B cell (primary cell): ENCODE measurements at regions not wholly inside any gene's neighbourhood (a gene's known extent, or its start where the extent isn't known, plus 50 kb on each side); places are given as distances from the start of the nearest gene placed in this dataset.

Experiments
- ATAC-seq: fragments of 200-7000 bp; cut with Tn5 transposase; one replicate; pipeline ENCODE4 v1.10.0; 2021; ENCODE audit warnings: low read depth, mild to moderate bottlenecking, moderate number of reproducible peaks, moderate library complexity
- CTCF ChIA-PET: fragments of 350-600 bp; sonication (Branson Sonifier 250); formaldehyde crosslinking; loops from one replicate; lab custom pipeline; 2021; ENCODE audit warnings: antibody characterized with exemption, inconsistent platforms; lab: Charles Lee
- POLR2A ChIA-PET: fragments of 350-600 bp; sonication (Branson Sonifier 250); formaldehyde crosslinking; loops from one replicate; lab custom pipeline; 2021; ENCODE audit warnings: antibody characterized with exemption; lab: Charles Lee
- DNase-seq: peaks from one replicate; pipeline ENCODE4 v3.0.0; 2013
- H2AFZ ChIP-seq: 2 replicates; pipeline ENCODE4 v1.6.1; 2012; ENCODE audit warnings: mild to moderate bottlenecking, low read depth, low read length; ENCODE audit not compliant: insufficient read depth, poor library complexity, severe bottlenecking
- H3K27ac ChIP-seq, 2 donors: 1 replicate in 1 of 2; 2 replicates in 1 of 2; pipeline ENCODE4 v1.5.1; 2012 to 2013; ENCODE audit warnings: low read length in 2 of 2, mild to moderate bottlenecking in 2 of 2, moderate library complexity in 1 of 2
- H3K27me3 ChIP-seq, 4 experiments: fragments of 200-600 bp in 1 of 4; sonication (generic) in 1 of 4; replicated peaks in 1 of 4; 1 replicate in 2 of 4; 2 replicates in 2 of 4; pipeline versions ENCODE4 v1.6.1 to v1.7.0; 2013 to 2016; ENCODE audit warnings: low read length in 3 of 4, mild to moderate bottlenecking in 2 of 4, mixed read lengths in 1 of 4, moderate library complexity in 1 of 4; ENCODE audit not compliant: insufficient read depth in 4 of 4, control insufficient read depth in 3 of 4; ENCODE audit errors: control extremely low read depth in 1 of 4
- H3K36me3 ChIP-seq, 2 experiments: replicated peaks in 1 of 2; 1 replicate in 1 of 2; 2 replicates in 1 of 2; pipeline versions ENCODE4 v1.6.1 to v1.7.1; 2013; ENCODE audit warnings: low read length in 1 of 2; ENCODE audit not compliant: insufficient read depth in 2 of 2, control insufficient read depth in 1 of 2; ENCODE audit errors: control extremely low read depth in 1 of 2, extremely low read depth in 1 of 2
- H3K4me1 ChIP-seq, 2 donors: fragments of 200-600 bp in 1 of 2; sonication (generic) in 1 of 2; 1 replicate in 1 of 2; 2 replicates in 1 of 2; pipeline versions ENCODE4 v1.5.1 to v1.6.1; 2013 to 2017; ENCODE audit warnings: low read length in 2 of 2; ENCODE audit not compliant: control insufficient read depth in 2 of 2, insufficient read depth in 2 of 2
- H3K4me2 ChIP-seq: replicated peaks from 2 replicates; pipeline ENCODE3; 2012; ENCODE audit warnings: mild to moderate bottlenecking, low read depth, low read length; ENCODE audit not compliant: poor library complexity, severe bottlenecking
- H3K4me3 ChIP-seq, 5 experiments: fragments of 200-600 bp in 1 of 5; sonication (generic) in 1 of 5; 1 replicate in 3 of 5; 2 replicates in 2 of 5; pipeline versions ENCODE4 v1.5.1 to v1.7.0; 2011 to 2016; ENCODE audit warnings: low read length in 4 of 5, mild to moderate bottlenecking in 4 of 5, low read depth in 2 of 5, control low read depth in 1 of 5, moderate library complexity in 1 of 5; ENCODE audit not compliant: insufficient read depth in 1 of 5; ENCODE audit errors: control extremely low read depth in 1 of 5, extremely low read depth in 1 of 5
- H3K79me2 ChIP-seq: fragments of 200-600 bp; sonication (generic); one replicate; pipeline ENCODE4 v1.6.0; 2016; ENCODE audit warnings: low read length; ENCODE audit not compliant: control insufficient read depth, insufficient read depth
- H3K9ac ChIP-seq: fragments of 200-600 bp; sonication (generic); 2 replicates; pipeline ENCODE4 v1.6.1; 2017; ENCODE audit warnings: mild to moderate bottlenecking, low read length, moderate library complexity
- H3K9me3 ChIP-seq, 3 donors: one replicate each; pipeline versions ENCODE4 v1.6.1 to v1.7.1; 2013; ENCODE audit warnings: low read length in 2 of 3; ENCODE audit not compliant: control insufficient read depth in 2 of 3, insufficient read depth in 1 of 3; ENCODE audit errors: control extremely low read depth in 1 of 3
- H4K20me1 ChIP-seq: 2 replicates; pipeline ENCODE4 v1.6.0; 2012; ENCODE audit warnings: mild to moderate bottlenecking, low read length; ENCODE audit not compliant: insufficient read depth, control insufficient read depth, poor library complexity, severe bottlenecking
- H3K27ac Mint-ChIP-seq: one replicate; pipeline ENCODE4 v1.8.0; 2021; ENCODE audit warnings: mixed read lengths
- H3K27me3 Mint-ChIP-seq: one replicate; pipeline ENCODE4 v1.8.0; 2021; ENCODE audit warnings: mixed read lengths
- H3K4me1 Mint-ChIP-seq: one replicate; pipeline ENCODE4 v1.8.0; 2021; ENCODE audit warnings: mixed read lengths
- H3K4me3 Mint-ChIP-seq: one replicate; pipeline ENCODE4 v1.8.0; 2021; ENCODE audit warnings: mixed read lengths
- H3K9me3 Mint-ChIP-seq: one replicate; pipeline ENCODE4 v1.8.0; 2022; ENCODE audit warnings: mixed read lengths; ENCODE audit not compliant: insufficient read depth
- CTCF ChIP-seq: fragments of 200-600 bp; IDR thresholded peaks from one replicate; pipeline ENCODE4 v1.8.0; 2022; ENCODE audit warnings: antibody characterized with exemption, mild to moderate bottlenecking
- EZH2 ChIP-seq: IDR thresholded peaks from 2 replicates; pipeline ENCODE4 v1.6.1; 2012; ENCODE audit warnings: borderline replicate concordance, low read depth, mild to moderate bottlenecking, moderate library complexity, low read length; ENCODE audit not compliant: insufficient read depth, poor library complexity, severe bottlenecking
- WGBS: methylation state at CpG from one replicate; pipeline ENCODE4 v1.1.5; 2013; ENCODE audit warnings: missing lambda C conversion rate; ENCODE audit not compliant: insufficient coverage; 5-methylcytosine and 5-hydroxymethylcytosine counted together
- intact Hi-C: fragments of 100-400 bp; cut with micrococcal nuclease; formaldehyde crosslinking; loops from one replicate; pipeline ENCODE4 v1.10.0; 2022

DNA sequence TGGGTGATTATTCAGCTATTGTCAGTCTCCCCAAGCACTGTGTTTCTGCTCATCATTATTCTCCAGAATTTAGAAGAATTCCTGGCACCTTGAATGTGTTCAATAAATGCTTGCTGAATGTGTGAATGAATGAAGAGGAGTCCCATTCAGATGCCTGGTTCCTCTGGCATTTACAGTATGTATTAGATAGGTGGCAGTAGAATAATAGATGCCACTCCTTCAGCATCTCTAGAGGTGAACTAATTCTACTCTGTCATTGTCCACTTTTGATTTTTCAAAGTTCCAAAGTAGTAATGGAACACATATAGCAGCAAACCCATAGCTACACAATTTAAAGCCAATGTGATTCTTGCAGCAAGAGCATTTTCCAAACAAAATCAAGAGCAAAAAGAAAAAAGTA lies 118.9 kb upstream of the CEP162 start:
- Histone ChIP-seq H3K79me2 (no peaks in the 10 kb centered on the region), H3K36me3 (no peaks in the 10 kb centered on the region), H3K4me1 (no peaks in the 10 kb centered on the region), H4K20me1 (no peaks in the 10 kb centered on the region), H3K27me3 (no peaks in the 10 kb centered on the region), H3K27ac (no peak overlapping the region), H2AFZ (no peak overlapping the region), H3K4me3 (no peak overlapping the region), H3K9me3 (no peaks in the 10 kb centered on the region), H3K4me2 (no peak overlapping the region), H3K9ac (no peak overlapping the region)
- ChIA-PET CTCF (no interaction called here), POLR2A (no interaction called here)
- H3K4me1 Mint-ChIP-seq = no peaks in the 10 kb centered on the region
- intact Hi-C loops = no loop called here
- ATAC-seq (no peak), DNase-seq (no peak)
- no peak for TF ChIP-seq CTCF
- TF ChIP-seq EZH2 = no peak
- peaks cover 3% of the 10 kb centered on the region for H3K9me3 Mint-ChIP-seq
- no peaks in the 10 kb centered on the region for H3K27me3 Mint-ChIP-seq
- H3K27ac Mint-ChIP-seq = no peak overlapping the region
- no peak overlapping the region for H3K4me3 Mint-ChIP-seq

DNA sequence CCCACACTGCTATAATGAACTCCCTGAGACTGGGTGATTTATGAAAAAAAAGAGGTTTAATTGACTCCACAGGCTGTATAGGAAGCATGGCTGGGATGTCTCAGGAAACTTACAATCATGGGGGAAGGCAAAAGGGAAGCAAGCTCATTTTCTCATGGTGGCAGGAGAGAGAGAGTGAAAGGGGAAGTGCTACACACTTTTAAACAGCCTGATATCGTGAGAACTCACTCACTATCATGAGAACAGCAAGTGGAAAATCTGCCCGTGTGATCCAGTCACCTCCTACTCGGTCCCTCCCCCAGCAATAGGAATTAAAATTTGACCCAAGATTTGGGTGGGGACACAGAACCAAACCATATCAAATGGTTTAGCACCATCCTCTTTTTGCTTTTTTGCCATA lies 116.6 kb upstream of the CEP162 start:
- H3K4me1 Mint-ChIP-seq = no peaks in the 10 kb centered on the region
- H3K27me3 Mint-ChIP-seq = no peaks in the 10 kb centered on the region
- Histone ChIP-seq H2AFZ (no peak overlapping the region), H3K79me2 (no peaks in the 10 kb centered on the region), H3K36me3 (no peaks in the 10 kb centered on the region), H3K4me1 (no peaks in the 10 kb centered on the region), H3K4me3 (no peak overlapping the region), H4K20me1 (no peaks in the 10 kb centered on the region), H3K27me3 (no peaks in the 10 kb centered on the region), H3K27ac (no peak overlapping the region), H3K9ac (no peak overlapping the region), H3K9me3 (peaks cover 0 to 6% (median 0%) of the 10 kb centered on the region in 3 donors), H3K4me2 (no peak overlapping the region)
- TF ChIP-seq EZH2 (no peak), CTCF (no peak)
- ChIA-PET POLR2A (no interaction called here), CTCF (no interaction called here)
- DNase-seq (no peak), ATAC-seq (no peak)
- H3K9me3 Mint-ChIP-seq = peaks cover 3% of the 10 kb centered on the region
- 93% methylated on average over 2 of the region's 3 CpGs for WGBS
- no peak overlapping the region for H3K27ac Mint-ChIP-seq
- no peak overlapping the region for H3K4me3 Mint-ChIP-seq
- intact Hi-C loops = no loop called here
